Natural killer cell (primary cell): ENCODE measurements at regions not wholly inside any gene's neighbourhood (a gene's known extent, or its start where the extent isn't known, plus 50 kb on each side); places are given as distances from the start of the nearest gene placed in this dataset.

Experiments
- ATAC-seq, 3 donors: fragments of 150-1000 bp in 2 of 3; fragments of 200-7000 bp in 1 of 3; cut with Tn5 transposase; 1 replicate in 1 of 3; 2 replicates in 2 of 3; pipeline ENCODE4 v1.10.0; 2021; ENCODE audit warnings: mild to moderate bottlenecking in 2 of 3, moderate library complexity in 2 of 3
- DNase-seq, 2 donors: peaks; one replicate each; pipeline versions ENCODE4 v3.0.0 to v3.0.0-alpha.2; 2013 to 2021; ENCODE audit warnings: mixed read lengths in 1 of 2
- H3K27ac ChIP-seq: one replicate; pipeline ENCODE4 v1.5.1; 2013; ENCODE audit warnings: mild to moderate bottlenecking, low read length
- H3K27me3 ChIP-seq: one replicate; pipeline ENCODE4 v1.6.1; 2013; ENCODE audit warnings: low read length; ENCODE audit not compliant: control insufficient read depth, insufficient read depth
- H3K36me3 ChIP-seq: one replicate; pipeline ENCODE4 v1.6.1; 2013; ENCODE audit warnings: low read length; ENCODE audit not compliant: control insufficient read depth, insufficient read depth
- H3K4me1 ChIP-seq: one replicate; pipeline ENCODE4 v1.6.1; 2013; ENCODE audit warnings: low read length; ENCODE audit not compliant: control insufficient read depth, insufficient read depth
- H3K4me3 ChIP-seq: one replicate; pipeline ENCODE4 v1.5.1; 2013; ENCODE audit warnings: low read length
- H3K9me3 ChIP-seq: one replicate; pipeline ENCODE4 v1.6.1; 2013; ENCODE audit warnings: low read length; ENCODE audit not compliant: control insufficient read depth, insufficient read depth
- H3K27ac Mint-ChIP-seq, 2 donors: one replicate each; pipeline ENCODE4 v1.8.0; 2022; ENCODE audit warnings: mild to moderate bottlenecking in 2 of 2, mixed read lengths in 2 of 2, moderate library complexity in 1 of 2
- H3K27me3 Mint-ChIP-seq, 2 donors: one replicate each; pipeline ENCODE4 v1.8.0; 2022; ENCODE audit warnings: low read depth in 2 of 2, mixed read lengths in 2 of 2
- H3K36me3 Mint-ChIP-seq: one replicate; pipeline ENCODE4 v1.8.0; 2022; ENCODE audit warnings: mixed read lengths
- H3K4me1 Mint-ChIP-seq, 2 donors: one replicate each; pipeline ENCODE4 v1.8.0; 2022; ENCODE audit warnings: mixed read lengths in 2 of 2
- H3K4me3 Mint-ChIP-seq: one replicate; pipeline ENCODE4 v1.8.0; 2022; ENCODE audit warnings: mild to moderate bottlenecking, moderate library complexity, mixed read lengths
- H3K9me3 Mint-ChIP-seq, 2 donors: one replicate each; pipeline ENCODE4 v1.8.0; 2022; ENCODE audit warnings: mixed read lengths in 2 of 2
- WGBS: methylation state at CpG from one replicate; pipeline ENCODE4 v1.1.7; 2013; ENCODE audit warnings: missing lambda C conversion rate; ENCODE audit not compliant: insufficient coverage; 5-methylcytosine and 5-hydroxymethylcytosine counted together
- intact Hi-C: fragments of 100-400 bp; cut with micrococcal nuclease; formaldehyde crosslinking; loops from one replicate; pipeline ENCODE4 v1.14.2; 2022
- TF ChIP-seq, protein P1 (sequence below): fragments of 200-600 bp; IDR thresholded peaks from one replicate; pipeline ENCODE4 v1.8.0; 2022; ENCODE audit warnings: antibody characterized with exemption

DNA sequence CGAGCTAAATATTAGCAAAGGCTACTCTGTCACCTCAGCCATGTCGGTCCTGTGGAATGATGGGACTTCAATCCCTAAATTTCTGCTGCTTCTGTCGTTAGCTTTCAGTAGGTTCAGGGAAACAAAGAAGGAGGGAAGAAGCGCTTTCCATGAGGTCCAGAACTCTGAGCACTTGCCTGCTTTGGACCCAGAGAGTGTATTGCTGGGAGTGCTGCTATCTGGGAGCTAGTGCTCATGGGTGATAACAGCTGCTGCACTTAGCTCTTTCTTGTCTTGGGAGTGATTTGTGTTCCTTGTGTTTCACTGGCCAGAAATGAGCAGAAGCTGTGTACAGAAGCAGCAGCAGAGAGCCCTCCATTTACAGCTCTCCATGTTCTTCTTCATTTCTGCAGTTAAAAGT lies 369.8 kb downstream of the DIPK2A start:
- Mint-ChIP-seq H3K4me1 (no peaks in the 10 kb centered on the region), H3K9me3 (no peaks in the 10 kb centered on the region), H3K27me3 (peaks cover 0 to 4% of the 10 kb centered on the region in 2 donors), H3K36me3 (no peaks in the 10 kb centered on the region), H3K4me3 (no peak overlapping the region), H3K27ac (no peak overlapping the region)
- H3K27ac ChIP-seq = no peak overlapping the region
- ATAC-seq = no peak
- 85% methylated on average over 4 of the region's 4 CpGs for WGBS
- H3K9me3 ChIP-seq = no peaks in the 10 kb centered on the region
- intact Hi-C loops = no loop called here
- no peak for DNase-seq
- H3K36me3 ChIP-seq = no peaks in the 10 kb centered on the region
- peaks cover 2% of the 10 kb centered on the region for H3K27me3 ChIP-seq
- H3K4me3 ChIP-seq = no peak overlapping the region
- H3K4me1 ChIP-seq = no peaks in the 10 kb centered on the region
- TF ChIP-seq, protein P1, sequence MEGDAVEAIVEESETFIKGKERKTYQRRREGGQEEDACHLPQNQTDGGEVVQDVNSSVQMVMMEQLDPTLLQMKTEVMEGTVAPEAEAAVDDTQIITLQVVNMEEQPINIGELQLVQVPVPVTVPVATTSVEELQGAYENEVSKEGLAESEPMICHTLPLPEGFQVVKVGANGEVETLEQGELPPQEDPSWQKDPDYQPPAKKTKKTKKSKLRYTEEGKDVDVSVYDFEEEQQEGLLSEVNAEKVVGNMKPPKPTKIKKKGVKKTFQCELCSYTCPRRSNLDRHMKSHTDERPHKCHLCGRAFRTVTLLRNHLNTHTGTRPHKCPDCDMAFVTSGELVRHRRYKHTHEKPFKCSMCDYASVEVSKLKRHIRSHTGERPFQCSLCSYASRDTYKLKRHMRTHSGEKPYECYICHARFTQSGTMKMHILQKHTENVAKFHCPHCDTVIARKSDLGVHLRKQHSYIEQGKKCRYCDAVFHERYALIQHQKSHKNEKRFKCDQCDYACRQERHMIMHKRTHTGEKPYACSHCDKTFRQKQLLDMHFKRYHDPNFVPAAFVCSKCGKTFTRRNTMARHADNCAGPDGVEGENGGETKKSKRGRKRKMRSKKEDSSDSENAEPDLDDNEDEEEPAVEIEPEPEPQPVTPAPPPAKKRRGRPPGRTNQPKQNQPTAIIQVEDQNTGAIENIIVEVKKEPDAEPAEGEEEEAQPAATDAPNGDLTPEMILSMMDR = no peak

DNA sequence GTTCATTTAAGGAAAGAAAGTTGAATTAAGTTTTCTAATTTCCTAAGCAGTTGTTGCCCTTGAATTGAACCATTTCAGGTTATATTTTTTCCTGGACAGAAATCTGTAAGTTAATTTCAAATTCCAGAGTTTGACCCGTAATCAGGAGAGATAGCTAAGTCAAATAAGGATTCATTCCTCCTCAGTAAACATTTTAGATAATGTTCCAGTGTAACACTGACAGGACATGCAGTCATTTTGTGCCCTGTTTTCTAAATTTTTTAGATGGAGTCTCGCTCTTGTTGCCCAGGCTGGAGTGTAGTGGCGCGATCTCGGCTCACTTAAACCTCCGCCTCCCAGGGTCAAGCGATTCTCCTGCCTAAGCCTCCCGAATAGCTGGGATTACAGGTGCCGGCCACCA lies 371.7 kb downstream of the DIPK2A start:
- intact Hi-C loops = no loop called here
- Histone ChIP-seq H3K27me3 (peaks cover 2% of the 10 kb centered on the region), H3K4me3 (no peak overlapping the region), H3K4me1 (no peaks in the 10 kb centered on the region), H3K9me3 (no peaks in the 10 kb centered on the region), H3K36me3 (no peaks in the 10 kb centered on the region), H3K27ac (no peak overlapping the region)
- Mint-ChIP-seq H3K27me3 (peaks cover 0 to 4% of the 10 kb centered on the region in 2 donors), H3K4me1 (no peaks in the 10 kb centered on the region), H3K9me3 (no peaks in the 10 kb centered on the region), H3K36me3 (no peaks in the 10 kb centered on the region), H3K27ac (no peak overlapping the region), H3K4me3 (no peak overlapping the region)
- TF ChIP-seq, protein P1 = no peak
- WGBS = 95% methylated on average over 9 of the region's 9 CpGs
- DNase-seq = no peak
- no peak for ATAC-seq

DNA sequence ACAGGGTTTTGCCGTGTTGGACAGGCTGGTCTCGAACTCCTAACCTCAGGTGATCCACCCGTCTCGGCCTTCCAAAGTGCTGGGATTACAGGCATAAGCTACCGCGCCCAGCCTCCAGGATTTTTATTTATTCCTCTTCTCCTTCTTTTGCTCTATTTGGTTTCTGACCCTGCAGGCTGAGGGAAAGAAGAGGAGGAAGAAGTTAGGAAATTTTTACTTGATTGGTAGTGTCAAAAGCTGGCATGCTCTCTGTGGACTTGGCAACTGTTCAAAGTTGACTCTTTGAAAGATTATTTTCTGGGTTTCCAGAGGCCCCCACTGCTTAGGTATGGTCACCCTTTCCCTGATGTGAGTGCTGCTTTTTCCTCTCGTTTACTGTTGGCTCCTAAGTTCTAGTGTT lies 372.2 kb downstream of the DIPK2A start:
- 87% methylated on average over 7 of the region's 7 CpGs for WGBS
- Histone ChIP-seq H3K27me3 (peaks cover 2% of the 10 kb centered on the region), H3K4me1 (no peaks in the 10 kb centered on the region), H3K36me3 (no peaks in the 10 kb centered on the region), H3K9me3 (no peaks in the 10 kb centered on the region), H3K4me3 (no peak overlapping the region), H3K27ac (no peak overlapping the region)
- intact Hi-C loops = no loop called here
- Mint-ChIP-seq H3K27ac (no peak overlapping the region), H3K4me3 (no peak overlapping the region), H3K36me3 (no peaks in the 10 kb centered on the region), H3K9me3 (no peaks in the 10 kb centered on the region), H3K4me1 (no peaks in the 10 kb centered on the region), H3K27me3 (peaks cover 0 to 4% of the 10 kb centered on the region in 2 donors)
- TF ChIP-seq, protein P1 = no peak
- ATAC-seq = no peak
- DNase-seq = no peak

DNA sequence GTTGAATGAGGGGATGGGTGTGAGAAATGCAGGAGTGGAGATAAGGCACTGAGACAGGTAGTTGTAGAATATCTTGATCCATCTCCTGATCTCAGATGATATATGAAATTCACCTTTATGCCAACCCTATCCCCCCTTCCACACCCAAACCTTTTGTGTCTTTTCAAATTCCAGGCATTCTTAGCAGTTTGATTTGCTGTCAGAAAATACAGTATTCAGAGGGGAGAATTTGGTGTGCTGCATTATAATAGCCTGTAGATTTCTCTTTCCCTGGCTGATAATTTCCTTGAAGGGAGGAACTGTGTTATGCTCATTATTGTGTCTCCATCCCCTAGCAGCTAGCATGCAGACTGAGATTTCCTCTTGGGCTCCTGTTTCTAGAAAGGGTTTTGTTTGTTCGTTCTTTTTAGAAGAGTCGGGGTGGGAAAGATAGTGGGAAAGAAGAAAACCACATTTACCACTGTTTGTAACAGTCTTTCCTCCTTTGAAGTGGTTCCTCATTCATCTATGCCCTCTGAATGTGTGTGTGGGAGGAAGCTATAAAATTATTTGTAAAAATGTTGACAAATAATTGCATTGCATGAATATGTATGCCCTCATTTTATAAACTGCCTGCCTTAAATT lies 373.4 kb downstream of the DIPK2A start:
- Histone ChIP-seq H3K9me3 (no peaks in the 10 kb centered on the region), H3K27ac (no peak overlapping the region), H3K4me1 (no peaks in the 10 kb centered on the region), H3K4me3 (no peak overlapping the region), H3K36me3 (no peaks in the 10 kb centered on the region), H3K27me3 (peaks cover 2% of the 10 kb centered on the region)
- no peak for ATAC-seq
- WGBS = no CpG with 5 or more reads among the region's 2 CpGs
- peaks cover 0 to 4% of the 10 kb centered on the region in 2 donors for H3K27me3 Mint-ChIP-seq
- no peaks in the 10 kb centered on the region for H3K4me1 Mint-ChIP-seq
- no peak overlapping the region for H3K27ac Mint-ChIP-seq
- H3K9me3 Mint-ChIP-seq = no peaks in the 10 kb centered on the region
- intact Hi-C loops = no loop called here
- no peak overlapping the region for H3K4me3 Mint-ChIP-seq
- no peak for DNase-seq
- H3K36me3 Mint-ChIP-seq = no peaks in the 10 kb centered on the region
- TF ChIP-seq, protein P1 = no peak
